NCI-H2227 (cell line): ENCODE measurements at regions not wholly inside any gene's neighbourhood (a gene's known extent, or its start where the extent isn't known, plus 50 kb on each side); places are given as distances from the start of the nearest gene placed in this dataset.
"Not testable (repeated sequence)": the region's sequence is repeated elsewhere in the genome, so short reads cannot be mapped to it uniquely, and the experiment has no call there.

Source experiments
- DNase-seq: peaks from one replicate; lab custom pipeline; 2025; ENCODE audit not compliant: unreplicated experiment; lab: John Stamatoyannopoulos, UW

DNA sequence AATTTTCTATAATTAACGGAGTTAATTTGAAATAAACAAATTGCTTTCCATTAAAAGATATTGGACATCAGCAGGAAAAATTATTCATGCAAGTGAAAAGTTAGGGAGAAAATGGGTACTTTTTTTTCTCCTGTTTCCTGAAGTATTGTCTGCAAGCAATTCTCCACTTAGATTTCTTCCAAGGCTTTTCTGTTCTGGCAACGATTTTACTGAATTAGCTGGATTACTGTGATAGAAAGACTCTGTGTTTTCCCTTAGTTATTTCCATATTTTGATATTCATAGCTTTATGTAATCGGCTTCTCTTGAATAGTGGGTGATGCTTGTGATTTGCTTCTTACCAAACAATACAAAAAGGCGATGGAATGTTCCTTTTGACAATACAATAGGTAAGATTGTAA, 1333.9 kb downstream of the AMY1C start:
- DNase-seq, result no peak

DNA sequence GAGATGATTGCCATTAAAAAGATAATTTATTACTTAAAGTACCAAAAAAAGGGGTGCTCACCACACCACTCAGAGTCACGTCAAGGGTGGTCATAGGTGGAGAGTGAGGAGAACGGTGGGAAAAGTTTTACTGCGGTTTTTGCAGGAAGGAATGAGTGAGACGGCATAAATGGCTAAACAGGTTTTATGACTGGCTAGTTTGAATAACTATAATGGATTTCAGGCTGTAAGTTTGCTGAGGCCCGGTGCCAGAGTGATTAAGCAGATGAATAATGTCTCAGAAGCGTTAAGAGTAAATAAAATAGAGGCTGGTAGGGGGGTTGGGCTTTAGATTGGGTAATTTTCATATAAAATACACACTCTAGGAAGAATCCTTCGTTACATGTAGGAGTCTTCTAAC, 1337.8 kb downstream of the AMY1C start:
- DNase-seq, result no peak

DNA sequence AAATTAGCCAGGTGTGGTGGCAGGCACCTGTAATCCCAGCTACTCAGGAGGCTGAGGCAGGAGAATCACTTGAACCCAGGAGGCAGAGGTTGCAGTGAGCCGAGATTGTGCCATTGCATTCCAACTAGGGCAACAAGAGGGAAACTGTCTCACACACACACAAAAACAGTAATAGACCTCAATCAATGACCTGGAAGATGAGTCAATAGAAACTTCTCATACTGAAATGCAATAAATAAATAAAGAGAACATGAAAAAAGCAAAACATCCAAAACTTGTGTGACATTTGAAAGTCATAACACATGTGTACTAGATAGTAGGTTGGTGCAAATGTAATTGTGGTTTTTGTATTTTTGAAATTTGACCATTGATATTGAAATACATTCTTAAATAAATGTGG, 1338.5 kb downstream of the AMY1C start:
- no peak for DNase-seq

DNA sequence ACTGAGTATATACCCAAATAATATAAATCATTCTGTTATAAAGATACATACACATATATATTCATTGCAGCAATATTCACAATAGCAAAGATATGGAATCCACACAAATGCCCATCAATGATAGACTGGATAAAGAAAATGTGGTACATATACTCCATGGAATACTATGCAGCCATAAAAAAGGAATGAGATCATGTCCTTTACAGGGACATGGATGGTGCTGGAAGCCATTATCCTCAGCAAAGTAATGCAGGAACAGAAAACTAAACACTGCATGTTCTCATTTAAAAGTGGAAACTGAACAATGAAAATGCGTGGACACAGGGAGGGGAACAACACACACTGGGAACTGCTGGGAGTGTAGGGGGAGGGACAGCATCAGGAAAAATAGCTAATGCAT, 1344.2 kb downstream of the AMY1C start:
- not testable (repeated sequence) for DNase-seq

DNA sequence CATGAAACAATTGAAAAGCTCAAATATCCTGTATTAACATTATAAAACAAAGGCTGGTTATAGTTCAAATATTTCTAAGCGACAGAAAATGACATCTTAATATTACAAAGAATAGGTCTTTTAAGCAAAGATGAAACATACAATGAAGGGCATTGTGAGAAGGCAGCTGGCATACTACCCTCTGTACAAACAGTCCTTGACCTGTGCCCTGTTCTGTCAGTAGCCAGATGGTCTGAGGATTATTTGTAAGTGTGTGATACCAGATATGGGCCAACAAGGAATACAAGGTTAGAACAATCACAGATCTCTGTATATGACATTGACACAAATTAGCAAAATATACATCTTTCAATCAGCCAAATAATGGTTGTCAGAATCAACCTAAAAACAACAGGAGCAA, 1350.4 kb downstream of the AMY1C start:
- no peak for DNase-seq

DNA sequence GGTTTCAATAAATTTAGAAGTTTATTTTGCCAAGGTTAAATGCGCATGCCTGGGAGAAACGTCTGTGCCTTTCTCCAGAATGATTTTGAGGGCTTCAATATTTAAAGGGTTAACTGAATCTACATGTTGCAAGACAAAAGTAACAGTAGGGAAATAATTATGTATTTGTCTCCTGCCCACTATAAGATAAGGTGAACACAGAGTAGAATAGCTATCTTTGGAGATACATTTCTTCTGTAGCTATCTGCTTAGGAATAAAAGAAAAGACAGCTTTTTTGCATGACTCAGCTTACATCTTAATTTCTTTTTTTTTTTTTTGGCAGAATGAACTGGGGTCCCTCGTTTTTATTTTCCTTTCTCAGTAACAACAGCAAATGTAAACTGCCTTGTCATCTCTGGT, 1351.6 kb downstream of the AMY1C start:
- DNase-seq, result no peak

DNA sequence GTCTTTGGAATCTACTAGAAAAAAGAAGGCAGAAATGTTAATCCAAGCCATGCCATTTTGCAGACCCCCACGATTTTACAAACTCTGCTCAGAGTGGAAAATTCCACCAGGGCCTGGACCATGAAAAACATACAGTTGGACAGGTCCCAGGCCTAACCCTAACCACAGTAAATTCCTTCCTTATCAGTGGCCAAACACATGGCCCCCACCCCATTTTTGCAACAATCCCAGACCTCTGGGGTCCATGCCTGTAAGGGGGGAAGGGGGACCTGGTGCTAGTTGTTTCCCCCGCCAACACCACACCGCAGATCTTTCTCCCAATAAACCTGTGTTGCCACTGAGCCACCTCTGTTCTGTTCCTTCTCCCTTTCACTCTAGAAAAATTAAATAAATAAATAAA, 1352.7 kb downstream of the AMY1C start:
- DNase-seq, result no peak

DNA sequence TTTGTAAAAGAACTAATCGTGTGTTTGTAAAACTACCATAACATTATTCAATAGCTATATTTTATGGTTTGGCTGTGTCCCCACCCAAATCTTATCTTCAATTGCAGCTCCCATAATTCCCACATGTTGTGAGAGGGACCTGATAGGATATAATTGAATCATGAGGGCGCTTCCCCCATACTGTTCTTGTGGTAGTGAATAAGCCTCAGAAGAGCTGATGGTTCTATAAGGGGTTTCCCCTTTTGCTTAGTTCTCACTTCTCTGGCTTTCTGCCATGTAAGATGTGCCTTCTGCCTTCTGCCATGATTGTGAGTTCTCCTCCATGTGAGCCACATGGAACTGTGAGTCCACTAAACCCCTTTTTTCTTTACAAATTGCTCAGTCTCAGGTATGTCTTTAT, 1372.3 kb downstream of the AMY1C start:
- no peak for DNase-seq

DNA sequence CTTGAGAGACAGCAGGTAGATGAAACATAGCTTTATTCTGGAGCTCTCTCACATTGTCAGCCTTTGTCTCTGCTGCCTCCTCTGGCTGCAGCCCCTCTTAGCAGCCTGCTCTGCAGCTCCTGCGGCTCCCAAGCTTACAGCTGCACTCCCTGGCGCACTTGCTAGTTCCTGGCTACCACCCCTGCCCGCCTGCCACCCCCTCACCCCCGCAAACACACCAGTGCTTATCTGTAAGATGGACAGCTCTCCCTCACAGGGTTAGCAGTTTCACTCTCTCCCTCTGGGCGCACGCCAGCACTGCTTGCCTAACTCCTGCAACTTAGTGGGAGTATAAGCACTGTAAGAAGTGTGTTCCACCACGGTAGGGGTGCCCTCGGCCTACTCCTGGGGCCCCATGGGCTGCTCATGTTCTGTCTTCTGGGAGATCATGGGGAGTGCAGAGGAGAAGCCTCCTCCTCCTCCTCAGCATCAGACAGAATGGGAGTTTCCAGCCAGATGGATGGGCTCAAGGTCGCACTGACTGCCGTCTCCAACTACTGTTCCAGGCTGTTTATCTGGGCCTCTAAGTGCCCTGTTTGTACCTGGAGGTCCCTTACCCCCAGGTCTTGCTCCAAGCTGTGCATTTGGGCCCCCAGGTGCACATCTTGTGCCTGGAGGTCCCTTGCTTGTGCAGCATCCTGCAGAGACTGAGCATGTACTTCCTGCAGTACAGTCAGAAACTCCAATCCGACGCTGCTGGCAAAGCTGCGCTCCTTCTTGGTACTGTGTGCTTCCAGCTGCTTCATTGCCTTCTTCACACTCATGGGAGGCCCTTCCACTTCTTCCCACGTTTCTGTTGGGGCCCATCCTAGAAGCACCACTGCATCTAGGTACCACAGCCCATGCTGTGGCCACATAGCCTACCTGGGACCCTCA, 1388.1 kb downstream of the AMY1C start:
- DNase-seq, result no peak

DNA sequence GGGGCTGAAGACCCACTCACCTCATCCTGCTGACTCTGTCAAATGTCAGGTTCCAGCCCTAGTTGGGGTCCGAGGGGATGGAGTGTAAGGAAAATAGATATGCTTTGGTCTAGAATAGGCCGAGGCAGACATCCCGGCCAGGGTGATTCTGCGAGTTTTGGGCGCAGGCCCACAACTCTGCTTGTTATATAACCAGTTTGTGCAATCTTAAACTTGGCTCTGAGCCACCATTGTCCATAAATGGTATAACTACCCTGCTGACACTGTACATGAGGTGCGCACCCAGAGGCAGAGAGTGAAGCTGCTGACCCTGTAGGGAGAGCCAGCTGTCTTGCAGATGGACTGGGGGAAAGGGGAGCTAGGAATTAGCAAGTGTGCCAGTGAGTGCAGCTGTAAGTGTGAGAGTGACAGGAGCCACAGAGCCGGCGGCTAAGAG, 1388.8 kb downstream of the AMY1C start:
- DNase-seq, result no peak

DNA sequence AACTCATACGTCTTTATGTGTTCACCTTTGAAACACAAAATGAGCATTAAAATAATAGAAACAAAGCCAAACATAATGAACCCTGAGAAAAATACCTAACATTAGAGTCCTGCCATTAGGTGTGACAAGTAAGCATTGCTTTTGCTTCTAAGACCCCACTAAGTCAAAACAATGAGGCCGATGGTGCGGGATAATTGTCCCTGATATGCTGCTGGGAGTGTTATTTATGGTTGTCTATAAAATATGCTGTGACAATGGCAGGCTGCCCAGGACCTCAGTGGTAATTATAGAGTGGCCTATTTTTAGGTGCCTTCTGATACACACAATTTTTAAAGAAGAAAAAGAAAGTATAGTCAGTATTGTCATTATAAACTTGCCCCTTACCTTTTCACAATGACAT, 1423.1 kb downstream of the AMY1C start:
- no peak for DNase-seq

DNA sequence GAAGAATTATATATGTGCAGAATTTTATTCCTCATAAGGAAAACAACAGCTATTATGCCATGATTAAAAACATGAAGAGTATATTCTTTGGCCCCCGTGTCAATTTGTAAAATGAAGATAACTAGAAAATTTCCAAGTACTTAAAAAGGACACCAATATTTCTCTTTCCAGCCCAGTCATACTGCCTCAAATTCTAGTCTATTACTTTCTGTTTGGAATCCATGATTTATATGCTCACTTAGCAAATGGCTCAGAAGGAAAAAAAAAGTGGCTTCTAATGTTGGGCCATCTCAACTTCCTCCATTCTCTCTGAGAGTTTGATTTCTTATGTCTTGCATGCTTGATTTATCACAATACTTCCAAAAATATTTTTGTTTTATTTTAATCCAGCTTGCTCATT, 1431.1 kb downstream of the AMY1C start:
- DNase-seq, result no peak

DNA sequence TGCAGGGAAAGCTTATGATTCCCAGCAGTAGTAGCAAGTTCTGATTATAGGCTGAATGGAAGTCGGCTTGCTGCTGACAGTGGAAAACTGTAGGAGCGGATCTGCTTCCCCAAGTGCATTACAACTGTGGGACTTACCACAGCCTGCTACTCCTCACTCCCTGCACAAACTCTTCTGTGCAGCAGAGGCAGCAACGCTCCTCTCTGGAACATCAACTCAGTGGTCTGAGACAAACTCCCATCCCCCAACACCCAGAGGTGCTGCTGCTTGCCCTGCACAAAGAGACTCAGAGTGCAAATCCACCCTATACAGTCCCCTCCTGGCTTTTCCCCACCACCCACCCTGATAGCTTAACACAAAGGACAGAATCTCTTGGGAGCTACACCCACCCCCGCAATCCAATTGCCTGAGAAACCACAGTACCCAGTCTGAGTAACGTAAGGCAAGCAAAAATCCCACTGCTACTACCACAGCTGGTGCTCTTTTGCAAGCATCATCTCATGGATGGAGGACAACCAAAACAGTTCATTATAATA, 1455.2 kb downstream of the AMY1C start:
- DNase-seq, result no peak

DNA sequence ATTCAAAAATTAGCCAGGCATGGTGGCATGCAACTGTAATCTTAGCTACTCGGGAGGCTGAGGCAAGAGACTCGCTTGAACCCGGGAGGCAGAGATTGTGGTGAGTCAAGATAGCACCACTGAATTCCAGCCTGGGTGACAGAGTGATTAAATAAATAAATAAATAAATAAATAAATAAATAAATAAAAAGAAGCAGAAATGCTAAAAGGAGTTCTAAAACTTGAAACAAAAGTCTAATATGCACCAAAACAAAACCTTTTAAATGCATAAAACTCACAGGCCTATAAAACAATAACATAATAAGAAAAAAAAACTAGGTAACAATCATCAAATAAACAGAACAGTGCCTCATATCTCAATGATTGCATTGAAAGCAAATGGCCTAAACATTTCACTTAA, 1458.9 kb downstream of the AMY1C start:
- DNase-seq, result no peak

DNA sequence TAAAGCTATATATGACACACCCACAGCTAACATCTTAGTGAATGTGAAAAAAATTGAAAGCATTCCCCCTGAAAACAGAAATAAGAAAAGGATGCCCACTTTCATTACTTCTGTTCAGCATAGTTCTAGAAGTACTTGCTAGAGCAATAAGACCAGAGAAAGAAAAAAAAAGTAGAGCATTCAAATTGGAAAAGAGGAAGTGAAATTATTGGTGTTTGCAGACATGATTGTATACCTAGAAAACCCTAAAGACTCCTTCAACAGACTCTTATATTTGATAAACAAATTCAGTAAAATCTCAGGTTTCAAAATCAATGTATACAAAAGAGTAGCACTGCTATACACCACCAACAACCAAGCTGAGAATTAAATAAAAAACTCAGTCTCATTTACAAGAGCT, 1461.0 kb downstream of the AMY1C start:
- no peak for DNase-seq

DNA sequence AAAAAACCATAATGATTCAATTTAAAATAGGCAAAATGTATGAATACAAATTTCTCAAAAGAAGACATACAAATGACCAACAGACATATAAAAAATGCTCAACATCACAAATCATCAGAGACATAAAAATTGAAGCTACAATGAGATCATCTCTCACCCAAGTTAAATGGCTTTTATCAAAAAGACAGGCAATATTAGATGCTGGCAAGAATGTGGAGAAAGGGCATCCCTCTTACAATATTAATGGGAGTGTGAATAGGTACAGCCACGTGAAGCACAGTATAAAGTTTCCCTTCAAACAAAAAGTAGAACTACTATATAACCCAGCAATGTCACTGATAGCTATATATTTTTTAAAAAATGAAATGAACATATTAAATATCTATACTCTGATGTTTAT, 1481.7 kb downstream of the AMY1C start:
- DNase-seq, result no peak

DNA sequence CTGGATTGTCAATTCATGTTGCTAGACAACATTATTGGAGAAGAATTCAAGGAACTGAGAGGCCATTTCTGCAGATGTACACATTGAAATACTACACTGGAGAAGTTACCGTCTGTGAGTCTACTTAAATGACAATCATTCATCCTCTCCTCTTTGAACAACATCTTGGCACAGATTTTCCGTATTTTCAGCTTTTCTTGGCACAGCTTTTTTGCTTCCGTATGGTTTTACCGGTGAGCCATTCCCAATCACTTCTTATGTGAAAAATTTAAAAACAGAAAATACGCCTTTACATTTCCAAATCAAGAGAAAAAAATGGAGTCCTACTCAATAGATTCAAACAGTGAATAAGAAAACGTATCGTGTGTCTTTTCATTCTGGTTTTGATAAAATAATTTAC, 1493.7 kb downstream of the AMY1C start:
- no peak for DNase-seq

DNA sequence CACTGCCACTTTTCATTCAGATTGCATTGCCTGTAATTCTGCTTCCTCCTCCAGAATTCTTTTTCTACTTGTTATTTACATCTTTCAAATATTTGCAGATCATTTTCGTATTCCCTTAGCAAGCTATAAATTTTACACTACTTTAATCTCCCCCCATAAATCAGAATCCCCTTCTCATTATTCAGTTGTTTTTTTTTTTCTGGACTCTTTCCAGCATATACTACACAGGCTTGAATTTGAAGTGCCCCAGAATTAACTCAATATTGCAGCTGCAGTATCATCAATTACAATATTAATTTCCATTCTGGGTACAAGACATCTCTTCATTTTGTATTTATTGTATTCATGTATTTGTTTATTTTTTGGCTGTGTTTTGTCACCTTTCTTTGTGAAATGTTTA, 1494.3 kb downstream of the AMY1C start:
- DNase-seq, result no peak

DNA sequence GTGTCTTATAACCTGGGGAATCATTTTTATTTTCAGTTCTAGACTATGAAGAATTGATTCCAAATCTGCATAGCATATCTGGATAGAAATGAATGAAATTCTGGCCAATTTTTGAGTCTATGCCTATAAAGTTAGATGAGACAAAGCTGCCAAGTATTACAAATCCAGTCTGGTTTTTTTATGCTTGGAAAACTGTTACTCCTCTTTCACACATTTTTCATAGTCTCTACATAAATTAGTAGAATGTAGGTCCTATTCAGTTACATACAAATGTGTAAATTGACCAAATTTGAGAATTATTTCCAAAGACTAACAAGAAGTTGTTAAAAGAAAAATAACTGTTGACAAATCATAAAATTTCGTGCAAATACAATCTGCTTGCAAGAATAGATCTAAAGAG, 1505.2 kb downstream of the AMY1C start:
- DNase-seq, result no peak

DNA sequence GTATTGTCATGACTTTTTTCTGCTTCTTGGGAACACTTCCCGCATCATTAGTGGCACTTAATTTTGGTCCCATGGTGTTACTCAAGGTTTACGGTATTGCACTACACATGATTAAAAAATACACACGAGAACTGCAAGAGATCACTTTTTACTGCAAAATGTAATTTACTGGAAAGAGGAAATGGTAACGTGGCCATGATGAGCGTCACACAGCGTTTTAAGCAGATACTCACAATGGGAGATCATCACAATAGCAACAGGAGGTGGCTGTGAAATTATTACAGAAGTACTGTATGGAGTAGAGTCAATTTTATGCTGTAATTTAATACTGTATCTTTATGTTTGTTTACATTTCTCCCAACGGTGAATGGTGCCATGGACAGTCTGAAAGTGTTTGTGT, 1510.3 kb downstream of the AMY1C start:
- no peak for DNase-seq

DNA sequence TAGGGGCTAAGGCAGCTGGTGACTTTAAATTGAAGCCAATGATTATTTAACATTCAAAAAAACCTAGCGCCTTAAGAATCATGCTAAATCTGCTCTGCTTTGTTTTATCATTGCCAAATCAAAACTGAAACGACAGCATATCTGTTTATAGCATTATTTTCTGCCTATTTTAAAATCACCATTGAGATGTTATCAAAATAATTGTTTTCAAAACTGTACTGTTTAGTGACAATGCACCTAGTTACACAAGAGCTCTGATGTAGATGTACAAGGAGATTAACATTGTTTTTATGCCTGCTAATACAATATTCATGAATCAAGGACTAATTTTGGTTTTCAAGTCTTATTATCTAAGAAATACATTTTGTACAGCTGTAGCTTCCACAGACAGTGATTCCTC, 1521.3 kb downstream of the AMY1C start:
- DNase-seq, result no peak

DNA sequence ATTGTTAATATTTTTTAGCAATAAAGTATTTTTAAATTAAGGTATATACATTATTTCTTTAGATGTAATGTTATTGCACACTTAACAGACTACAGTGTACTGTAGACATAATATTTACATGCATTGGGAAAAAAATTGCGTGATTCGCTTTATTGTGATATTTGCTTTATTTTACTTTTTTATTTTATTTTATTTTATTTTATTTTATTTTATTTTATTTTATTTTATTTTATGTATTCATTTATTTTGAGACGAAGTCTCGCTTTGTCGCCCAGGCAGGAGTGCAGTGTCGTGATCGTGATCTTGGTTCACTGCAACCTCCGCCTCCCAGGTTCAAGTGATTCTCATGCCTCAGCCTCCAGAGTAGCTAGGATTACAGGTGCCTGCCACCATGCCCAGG, 1522.7 kb downstream of the AMY1C start:
- DNase-seq, result not testable (repeated sequence)

DNA sequence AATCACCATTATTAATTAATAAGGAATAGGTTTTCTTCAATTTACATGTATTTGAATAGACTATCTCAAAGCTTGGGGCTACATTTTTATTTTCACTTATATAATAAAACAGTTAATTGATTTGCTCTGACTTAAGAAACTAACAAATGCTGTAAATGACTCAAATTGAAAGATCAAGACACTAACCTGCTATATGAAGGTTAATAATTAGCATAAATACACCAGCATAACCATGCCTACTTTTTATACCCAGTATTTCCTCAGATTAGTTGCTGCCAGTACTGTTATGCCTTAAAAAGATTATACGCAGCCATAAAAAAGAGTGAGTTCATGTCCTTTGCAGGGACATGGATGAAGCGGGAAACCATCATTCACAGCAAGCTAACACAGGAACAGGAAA, 1545.1 kb downstream of the AMY1C start:
- DNase-seq, result no peak
